Skin epidermis (tissue), 12 donors: ENCODE measurements at regions not wholly inside any gene's neighbourhood (a gene's known extent, or its start where the extent isn't known, plus 50 kb on each side); places are given as distances from the start of the nearest gene placed in this dataset.
"Not testable (repeated sequence)": the region's sequence is repeated elsewhere in the genome, so short reads cannot be mapped to it uniquely, and the experiment has no call there.

Experiments
- H3K27ac ChIP-seq, 21 experiments: fragments of 200-600 bp; sonication (generic) in 11 of 21; one replicate each; pipeline ENCODE4 v1.5.0; 2020; ENCODE audit warnings: mild to moderate bottlenecking in 3 of 21, inconsistent platforms in 2 of 21, moderate library complexity in 2 of 21
- H3K4me3 ChIP-seq, 7 experiments: fragments of 200-600 bp; sonication (generic) in 2 of 7; one replicate each; pipeline ENCODE4 v1.5.0; 2020; ENCODE audit warnings: inconsistent platforms in 2 of 7, mild to moderate bottlenecking in 2 of 7, moderate library complexity in 1 of 7

DNA sequence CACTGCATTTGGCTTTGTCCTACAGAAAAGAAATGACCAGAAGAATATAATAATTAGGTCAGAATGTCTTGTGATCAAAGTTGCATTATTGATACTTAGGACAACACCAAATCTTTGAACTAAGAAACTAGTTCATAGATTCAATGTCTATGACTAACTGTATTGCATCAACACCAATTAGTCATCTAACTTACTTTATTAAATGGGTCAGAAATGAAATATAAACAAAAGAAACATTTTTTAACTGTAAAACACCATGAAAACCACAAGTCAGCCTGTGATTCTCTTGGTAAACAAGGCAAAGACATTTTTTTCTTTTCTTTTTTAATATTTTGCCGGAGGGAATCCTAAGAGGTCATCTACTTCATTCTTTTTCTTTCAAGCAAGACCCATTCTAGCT is 114.1 kb upstream of the HDDC2 start:
- no peak overlapping the region for H3K27ac ChIP-seq
- no peak overlapping the region for H3K4me3 ChIP-seq

DNA sequence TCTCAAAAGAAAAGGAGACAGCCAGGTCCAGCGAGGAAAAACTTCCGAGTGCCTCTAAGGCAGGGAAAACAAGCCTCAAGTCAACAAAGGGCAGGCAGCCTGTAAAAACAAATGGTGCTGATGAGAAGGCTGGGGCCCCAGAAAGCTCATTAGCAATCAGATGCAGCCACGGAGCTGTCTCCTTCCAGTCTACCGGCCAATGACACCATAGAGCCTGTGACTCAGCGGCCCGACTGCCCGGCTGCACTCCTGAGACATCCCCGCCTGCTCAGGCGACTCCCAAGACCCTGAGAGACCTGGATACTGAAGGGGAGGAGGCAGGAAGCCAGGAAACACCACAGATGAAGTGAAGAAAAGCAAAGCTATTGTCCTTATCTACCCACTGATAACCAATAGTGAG is 120.1 kb upstream of the HDDC2 start:
- Histone ChIP-seq H3K27ac (no peak overlapping the region), H3K4me3 (no peak overlapping the region)

DNA sequence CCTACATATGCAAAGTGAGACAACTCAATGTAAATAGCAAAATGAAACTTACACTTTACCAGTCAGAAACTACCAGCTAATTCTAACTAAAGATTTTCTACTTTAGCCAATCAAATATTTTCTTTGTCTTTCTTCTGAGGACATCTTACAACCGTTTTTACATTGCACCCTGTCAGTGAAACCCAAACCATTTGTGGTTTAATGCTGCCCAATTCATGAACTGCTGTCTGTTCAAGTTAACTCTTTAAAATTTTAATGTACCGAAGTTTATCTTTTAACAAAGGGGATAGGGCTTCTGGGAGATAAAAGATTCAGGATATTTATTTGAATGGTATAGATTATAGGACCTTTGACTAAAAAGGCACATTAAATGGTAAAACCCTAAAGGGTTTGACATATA is 121.3 kb upstream of the HDDC2 start:
- Histone ChIP-seq H3K4me3 (no peak overlapping the region), H3K27ac (no peak overlapping the region)

DNA sequence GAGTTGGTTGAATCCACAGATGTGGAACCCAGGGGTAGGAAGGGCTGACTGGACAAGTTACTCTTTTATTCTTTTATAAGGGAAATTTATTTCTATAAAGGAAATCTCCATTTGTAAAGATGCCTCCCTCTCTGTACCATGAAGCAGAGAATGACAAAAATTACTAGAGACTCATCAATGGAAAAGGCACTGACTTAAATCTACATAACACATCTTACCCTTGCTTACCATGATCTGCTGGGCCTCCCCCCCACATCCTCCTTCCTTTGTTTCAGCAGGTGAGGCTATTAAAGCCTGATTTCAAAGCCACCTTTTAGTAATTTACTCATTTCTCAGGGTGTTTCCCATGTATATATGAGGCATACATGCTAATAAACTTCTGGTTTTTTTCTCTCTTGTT is 130.2 kb upstream of the HDDC2 start:
- Histone ChIP-seq H3K4me3 (no peak overlapping the region), H3K27ac (no peak overlapping the region)

DNA sequence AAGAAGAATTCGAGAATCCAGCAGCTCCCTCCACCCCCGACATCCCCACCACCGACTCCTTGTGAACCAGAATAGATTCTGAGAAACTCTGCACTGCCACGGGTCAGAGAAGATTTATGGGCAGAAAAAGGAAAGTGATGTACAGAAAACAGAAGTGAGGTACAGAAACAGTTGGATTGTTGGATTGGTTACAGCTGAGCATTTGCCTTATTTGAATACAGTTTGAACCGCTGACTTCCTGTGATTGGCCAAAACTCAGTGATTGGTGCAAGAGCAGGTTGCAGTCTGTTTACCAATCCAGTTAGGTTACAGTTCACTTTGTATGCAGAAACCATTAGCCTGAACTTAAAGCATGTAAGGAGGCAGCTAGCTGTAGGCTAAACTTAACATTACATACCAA is 131.2 kb upstream of the HDDC2 start:
- H3K27ac ChIP-seq = no peak overlapping the region
- H3K4me3 ChIP-seq = no peak overlapping the region

DNA sequence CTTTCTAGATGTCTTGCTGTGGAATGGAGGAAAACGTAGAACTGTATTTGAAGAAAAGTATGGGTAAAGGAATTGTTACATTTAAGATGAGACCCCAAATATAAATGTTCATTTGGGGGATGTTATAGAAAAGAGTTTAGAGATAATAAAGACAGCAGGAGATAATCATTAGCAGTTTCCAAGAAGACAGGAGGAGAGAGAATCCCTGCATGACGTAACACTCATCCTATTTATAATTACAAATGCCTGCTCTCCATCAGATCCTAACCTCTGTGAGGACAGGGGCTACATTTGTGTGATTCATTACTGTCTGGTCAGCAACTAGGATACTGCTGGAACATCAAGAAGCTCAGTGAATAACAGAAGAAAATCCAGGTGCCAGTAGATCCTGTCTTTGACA is 133.0 kb upstream of the HDDC2 start:
- no peak overlapping the region for H3K27ac ChIP-seq
- H3K4me3 ChIP-seq = no peak overlapping the region

DNA sequence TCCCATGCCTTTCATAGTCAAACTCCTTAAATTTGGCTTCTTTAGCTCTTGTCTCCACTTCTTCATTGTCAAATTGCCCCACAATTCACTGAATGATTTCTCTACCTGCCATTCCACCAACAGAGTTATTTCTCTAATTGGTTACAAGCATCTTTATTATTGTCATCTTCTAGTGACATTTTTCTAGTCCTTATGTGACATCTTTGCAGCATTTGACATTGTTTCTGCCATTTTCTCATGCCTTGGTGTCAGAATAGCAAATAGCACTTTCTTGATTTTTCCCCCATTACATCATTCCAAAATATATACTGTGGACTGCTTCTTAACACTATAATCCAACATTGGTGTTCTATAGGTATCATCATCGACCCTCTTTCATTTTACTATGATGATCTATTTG is 137.7 kb upstream of the HDDC2 start:
- H3K4me3 ChIP-seq = no peak overlapping the region
- no peak overlapping the region for H3K27ac ChIP-seq

DNA sequence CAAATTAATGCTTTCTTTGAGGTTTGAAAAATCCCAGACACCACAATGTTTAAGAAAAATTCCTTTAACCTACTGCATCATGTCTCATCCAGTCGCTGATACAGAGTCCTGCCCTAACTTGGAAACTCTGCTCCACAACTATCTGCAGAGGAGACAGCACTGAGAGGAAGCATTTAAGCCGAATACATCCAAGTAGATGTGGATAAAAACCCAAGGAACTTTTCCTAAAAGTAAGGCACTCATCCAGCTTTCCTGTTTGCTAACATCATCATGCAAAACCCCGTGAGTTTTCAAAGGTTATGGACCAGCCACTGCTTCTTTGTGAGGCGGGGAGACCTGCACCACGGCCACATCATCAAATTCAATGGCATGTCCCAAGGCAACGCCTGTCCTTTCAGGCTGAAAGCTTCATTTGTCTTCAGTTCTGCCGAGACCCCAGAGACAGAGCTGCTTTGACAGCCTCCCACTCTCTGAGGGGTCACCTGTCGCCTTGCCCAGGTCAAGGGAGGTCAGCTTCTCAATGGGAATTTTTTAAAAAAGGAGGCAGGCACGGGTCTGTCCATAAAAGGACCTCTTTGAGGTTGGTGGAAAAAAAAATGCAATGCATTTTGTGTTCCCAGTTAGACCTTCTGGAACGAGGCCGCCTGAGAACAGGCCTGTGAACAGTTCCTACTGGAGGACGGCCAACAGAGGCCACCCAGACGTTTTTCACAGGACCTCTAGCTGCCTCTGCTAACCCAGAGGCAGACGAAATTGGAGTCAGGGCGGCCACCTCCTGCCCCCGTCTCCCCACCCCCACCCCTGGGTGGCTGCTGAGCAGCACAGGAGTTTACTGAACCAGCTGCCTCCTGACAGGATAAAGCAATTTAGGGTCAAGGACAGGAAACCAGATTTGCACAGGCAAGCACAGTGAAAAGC is 142.5 kb upstream of the HDDC2 start:
- H3K27ac ChIP-seq = peak overlapping the region in 2 of 21 experiments; percentile 29 to 34
- H3K4me3 ChIP-seq = no peak overlapping the region

DNA sequence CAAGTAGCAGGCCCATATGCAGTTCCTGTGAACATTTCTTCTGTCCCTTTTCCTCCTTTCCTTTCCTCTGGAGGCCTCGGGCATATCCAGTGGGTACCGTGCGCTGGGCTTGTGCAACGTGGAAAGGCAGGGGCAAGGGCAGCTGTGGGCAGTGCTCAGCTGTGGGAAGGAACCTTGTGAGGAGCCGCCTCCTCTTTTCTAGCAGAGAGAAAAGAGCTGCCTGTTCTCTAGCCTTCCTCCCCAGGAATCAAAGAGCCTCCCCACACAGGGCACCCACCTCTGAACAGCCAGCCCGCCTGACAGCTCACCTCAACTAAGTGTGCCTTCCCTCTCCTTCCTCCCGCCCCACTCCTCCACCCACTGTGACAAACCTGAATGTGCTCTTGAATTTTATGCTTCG is 143.3 kb upstream of the HDDC2 start:
- Histone ChIP-seq H3K4me3 (no peak overlapping the region), H3K27ac (no peak overlapping the region)

DNA sequence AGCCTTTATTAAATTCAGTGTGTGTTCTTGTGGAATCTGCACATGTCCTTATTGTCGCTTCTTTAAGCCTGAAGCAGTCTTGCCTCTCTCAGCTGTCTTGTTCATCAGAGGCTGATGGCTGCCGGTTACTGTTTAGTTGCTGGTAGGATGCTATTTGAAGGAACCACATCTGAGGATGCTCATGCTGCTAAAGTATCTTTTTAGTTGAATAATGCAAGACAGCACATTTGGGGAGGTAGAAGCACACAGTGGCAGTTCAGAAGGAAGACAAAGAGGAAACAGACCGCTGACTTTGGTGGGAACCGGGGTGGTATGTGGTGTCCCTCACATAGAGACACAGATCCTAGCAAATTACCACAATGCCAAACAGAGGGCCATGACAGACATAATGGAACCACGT is 144.2 kb upstream of the HDDC2 start:
- Histone ChIP-seq H3K4me3 (no peak overlapping the region), H3K27ac (no peak overlapping the region)

DNA sequence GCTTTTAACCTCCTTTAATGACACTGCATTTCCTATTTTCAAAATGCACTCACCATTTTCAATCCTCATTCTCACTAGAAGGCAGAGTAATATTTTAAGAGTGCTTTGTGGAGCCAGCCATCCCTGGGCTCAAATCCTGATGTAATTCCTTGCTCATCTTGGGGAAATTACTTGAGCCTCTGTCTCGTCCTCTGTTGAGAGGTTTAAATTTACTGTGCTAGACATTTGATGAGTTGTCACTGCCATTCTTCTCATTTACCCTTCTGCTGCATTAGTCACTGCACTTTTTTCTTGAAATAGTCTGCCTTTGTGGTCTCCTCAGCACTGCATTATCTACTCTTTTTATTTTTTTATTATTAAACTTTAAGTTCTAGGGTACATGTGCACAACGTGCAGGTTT is 150.0 kb upstream of the HDDC2 start:
- no peak overlapping the region for H3K4me3 ChIP-seq
- no peak overlapping the region for H3K27ac ChIP-seq

DNA sequence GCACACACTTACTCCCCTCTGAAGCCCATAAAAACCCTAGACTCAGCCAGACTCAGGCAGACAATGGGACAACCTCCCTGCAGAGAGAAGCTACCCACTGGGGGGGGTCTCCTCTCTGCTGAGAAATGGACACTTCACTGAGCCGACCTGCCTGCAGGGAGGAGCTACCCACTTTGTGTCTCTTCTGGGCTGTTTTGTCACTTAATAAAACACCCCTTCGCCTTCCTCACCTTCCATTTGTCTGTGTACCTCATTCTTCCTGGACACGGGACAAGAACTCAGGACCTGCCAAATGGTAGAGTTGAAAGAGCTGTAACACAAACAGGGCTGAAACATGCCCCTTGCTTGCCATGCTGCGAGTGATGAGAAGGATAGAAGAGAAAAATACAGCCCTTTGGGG is 151.7 kb upstream of the HDDC2 start:
- no peak overlapping the region for H3K27ac ChIP-seq
- no peak overlapping the region for H3K4me3 ChIP-seq

DNA sequence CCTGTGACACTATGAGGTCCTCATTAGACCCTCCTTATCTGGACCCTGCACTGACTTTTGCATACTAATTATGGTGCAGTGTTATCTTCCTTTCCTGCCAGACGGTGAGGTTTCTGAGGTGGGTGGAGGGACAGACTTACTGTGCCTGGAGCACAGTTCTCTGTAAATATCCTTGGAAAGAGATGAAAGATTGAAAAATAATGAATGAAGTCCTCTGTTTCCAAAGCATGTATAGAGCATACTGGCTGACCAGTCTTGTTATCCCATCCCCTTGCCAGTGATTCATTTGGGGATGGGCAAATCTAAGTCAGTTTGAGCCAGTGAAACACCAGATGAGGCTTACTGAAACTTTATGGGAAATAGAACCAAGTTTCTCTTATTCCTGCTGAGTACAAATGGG is 152.6 kb upstream of the HDDC2 start:
- H3K4me3 ChIP-seq = no peak overlapping the region
- H3K27ac ChIP-seq = no peak overlapping the region

DNA sequence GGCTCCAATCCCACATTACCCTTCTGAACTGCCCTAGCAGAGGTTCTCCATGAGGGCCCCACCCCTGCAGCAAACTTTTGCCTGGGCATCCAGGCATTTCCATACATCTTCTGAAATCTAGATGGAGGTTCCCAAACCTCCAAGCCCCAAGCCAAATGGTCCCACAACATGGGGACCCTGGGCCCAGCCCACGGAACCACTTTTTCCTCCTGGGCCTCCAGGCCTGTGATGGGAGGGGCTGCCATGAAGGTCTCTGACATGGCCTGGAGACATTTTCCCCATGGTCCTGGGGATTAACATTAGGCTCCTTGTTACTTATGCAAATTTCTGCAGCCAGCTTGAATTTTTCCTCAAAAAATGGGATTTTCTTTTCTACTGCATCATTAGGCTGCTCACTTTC is 156.7 kb upstream of the HDDC2 start:
- H3K27ac ChIP-seq = not testable (repeated sequence)

DNA sequence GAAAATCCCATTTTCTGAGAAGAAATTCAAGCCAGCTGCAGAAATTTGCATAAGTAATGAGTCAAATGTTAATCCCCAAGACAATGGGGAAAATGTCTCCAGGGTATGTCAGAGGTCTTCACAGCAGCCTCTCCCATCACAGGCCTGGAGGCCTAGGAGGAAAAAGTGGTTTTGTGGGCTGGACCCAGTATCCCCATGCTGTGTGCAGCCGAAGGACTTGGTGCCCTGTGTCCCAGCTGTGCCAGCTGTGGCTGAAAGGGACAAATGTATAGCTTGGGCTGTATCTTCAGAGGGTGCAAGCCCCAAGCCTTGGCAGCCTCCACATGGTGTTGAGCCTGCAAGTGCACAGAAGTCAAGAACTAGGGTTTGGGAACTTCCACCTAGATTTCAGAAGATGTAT is 163.6 kb upstream of the HDDC2 start:
- H3K4me3 ChIP-seq, H3K27ac ChIP-seq: not testable (repeated sequence)

More for the DNA sequence above, 156.7 kb upstream of the HDDC2 start:
- not testable (repeated sequence) for H3K4me3 ChIP-seq

DNA sequence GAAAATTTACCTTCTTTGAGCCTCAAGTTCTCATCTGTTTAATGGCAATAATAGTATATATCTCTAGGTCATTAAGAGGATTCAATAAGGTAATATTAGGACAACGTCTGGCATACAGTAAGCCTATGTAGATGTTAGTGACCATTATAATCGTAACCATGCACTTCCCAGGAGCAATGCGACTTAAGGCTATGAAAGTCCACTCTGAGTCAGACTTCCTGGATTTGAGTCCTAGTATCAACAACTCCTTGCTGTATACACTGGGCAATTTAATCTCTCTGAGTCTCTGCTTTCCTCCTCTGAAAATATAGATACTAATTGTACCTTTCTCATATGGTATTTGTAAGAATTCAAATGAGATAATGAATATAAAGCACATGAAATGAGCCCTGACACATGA is 168.1 kb upstream of the HDDC2 start:
- Histone ChIP-seq H3K4me3 (no peak overlapping the region), H3K27ac (no peak overlapping the region)

DNA sequence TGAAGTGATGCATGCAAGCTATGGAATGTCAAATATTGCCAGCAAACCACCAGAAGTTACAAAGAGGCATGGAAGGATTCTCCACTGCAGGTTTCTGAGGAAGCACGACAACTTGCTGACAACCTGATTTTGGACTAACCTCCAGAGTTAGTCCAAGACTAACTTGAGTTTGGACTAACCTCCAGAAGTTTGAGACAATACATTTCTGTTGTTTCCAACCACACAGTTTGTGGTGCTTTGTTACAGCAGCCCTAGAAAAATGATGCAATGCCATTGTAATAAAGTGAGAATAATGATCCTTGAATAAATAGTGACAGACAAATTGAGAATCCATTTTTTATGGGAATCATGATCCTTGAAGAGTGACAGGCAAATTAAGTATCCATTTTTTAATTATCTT is 169.9 kb upstream of the HDDC2 start:
- Histone ChIP-seq H3K4me3 (no peak overlapping the region), H3K27ac (no peak overlapping the region)

DNA sequence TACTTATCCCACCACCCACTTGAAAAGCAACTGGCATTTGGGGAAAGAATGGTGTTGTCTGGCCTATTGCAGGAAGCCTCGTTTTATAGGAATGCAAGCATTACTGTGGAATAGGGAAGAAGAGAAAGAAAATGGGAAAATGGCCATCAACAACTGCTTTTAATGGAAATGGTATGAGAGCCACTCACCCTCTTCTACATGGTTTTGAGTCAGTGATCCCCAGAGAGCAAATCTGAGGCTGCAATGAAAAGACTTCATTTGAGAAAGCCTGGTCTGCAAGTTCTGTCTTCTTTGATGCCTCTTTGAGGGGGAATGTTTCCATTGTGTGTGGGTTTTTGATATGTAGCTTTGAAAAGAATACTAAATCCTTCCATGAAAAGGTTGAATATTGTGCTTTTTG is 172.3 kb upstream of the HDDC2 start:
- Histone ChIP-seq H3K27ac (peak overlapping the region in 3 of 21 experiments; percentile 5 to 29 (median 23)), H3K4me3 (no peak overlapping the region)

DNA sequence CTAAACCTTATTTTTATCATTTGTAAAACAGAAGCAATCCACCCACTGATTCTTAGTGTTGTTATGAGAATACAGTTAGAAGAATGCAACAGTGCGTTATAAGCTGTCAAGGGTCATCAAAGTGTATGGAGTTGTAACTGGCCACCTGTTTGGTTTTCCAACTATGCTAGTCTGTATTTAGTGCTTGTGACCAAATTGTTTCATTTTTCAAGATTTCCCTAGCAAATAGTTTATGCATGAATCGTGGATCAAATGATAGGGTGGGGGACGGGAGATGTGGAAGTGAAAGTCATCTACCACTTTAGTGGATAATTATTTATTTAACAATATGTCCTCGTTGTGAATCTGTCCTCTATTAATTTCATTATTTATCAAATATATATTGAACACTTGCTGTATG is 175.4 kb upstream of the HDDC2 start:
- no peak overlapping the region for H3K4me3 ChIP-seq
- H3K27ac ChIP-seq = no peak overlapping the region

DNA sequence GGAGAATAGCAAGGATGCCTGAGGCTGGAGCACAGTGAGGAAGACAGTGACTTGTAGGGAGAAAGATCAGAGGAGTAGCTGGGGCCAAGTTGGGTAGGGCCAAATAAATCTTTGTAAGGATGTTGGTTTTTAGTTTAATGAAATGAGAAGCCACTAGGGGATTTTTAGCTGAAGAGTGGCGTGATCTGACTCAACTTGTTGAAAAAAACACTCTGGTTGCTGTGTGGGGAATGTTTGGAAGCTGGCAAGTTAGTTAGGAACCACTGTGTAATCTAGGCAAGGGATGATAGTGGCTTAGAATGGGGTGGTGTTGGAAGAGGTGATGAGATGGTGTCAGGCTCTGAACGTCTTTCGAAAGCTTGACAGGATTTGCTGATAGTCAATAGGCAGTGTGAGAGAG is 176.1 kb upstream of the HDDC2 start:
- Histone ChIP-seq H3K27ac (peak overlapping the region in 4 of 21 experiments; percentile 10 to 36 (median 29)), H3K4me3 (no peak overlapping the region)

DNA sequence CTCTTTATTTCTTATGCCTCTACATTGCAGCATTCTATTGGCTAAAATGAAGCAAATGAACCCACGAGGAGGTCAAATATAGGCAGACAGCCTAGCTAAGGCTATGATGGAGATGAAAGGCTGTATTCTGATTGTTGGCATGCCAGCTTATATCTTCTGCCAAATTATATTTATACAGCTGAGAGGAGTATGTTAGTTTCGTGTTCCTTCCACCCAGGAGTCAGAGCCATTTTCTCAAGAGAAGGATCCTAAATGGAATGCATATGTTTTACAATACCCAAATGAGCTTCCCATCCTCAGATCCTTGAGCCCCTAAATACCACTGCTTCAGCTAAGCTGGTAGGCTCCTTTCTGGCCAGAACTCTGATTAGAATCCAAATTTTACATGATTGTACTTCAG is 178.4 kb upstream of the HDDC2 start:
- peak overlapping the region in 6 of 21 experiments; percentile 6 to 46 (median 23) for H3K27ac ChIP-seq

DNA sequence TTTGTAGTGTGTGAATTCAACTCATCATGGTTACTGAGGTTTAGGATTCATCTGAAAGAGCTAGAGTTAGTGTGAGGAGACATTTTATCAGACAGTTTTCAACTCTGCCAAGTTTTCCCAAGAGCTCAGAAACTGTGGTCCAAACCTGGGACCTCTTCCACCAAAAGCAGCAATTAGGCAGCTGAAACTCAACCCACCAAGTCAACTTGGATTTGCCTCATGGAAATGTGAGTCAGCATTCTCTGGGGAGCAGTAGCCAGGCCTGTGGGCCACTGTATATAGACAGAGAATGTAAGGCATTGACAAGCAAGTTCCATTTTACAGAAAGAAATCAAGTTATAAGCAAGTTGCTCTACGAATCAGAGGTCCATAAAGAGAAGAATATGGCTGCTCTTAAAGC is 178.8 kb upstream of the HDDC2 start:
- Histone ChIP-seq H3K4me3 (no peak overlapping the region), H3K27ac (peak overlapping the region in 5 of 21 experiments; percentile 13 to 46 (median 29))

More for the DNA sequence above, 178.4 kb upstream of the HDDC2 start:
- no peak overlapping the region for H3K4me3 ChIP-seq
